CD1c-positive myeloid dendritic cell (primary cell): ENCODE measurements at regions not wholly inside any gene's neighbourhood (a gene's known extent, or its start where the extent isn't known, plus 50 kb on each side); places are given as distances from the start of the nearest gene placed in this dataset.
"Not testable (repeated sequence)": the region's sequence is repeated elsewhere in the genome, so short reads cannot be mapped to it uniquely, and the experiment has no call there.

Source experiments
- DNase-seq: peaks from one replicate; pipeline ENCODE4 v3.0.0-alpha.2; 2016; ENCODE audit errors: extremely low spot score

DNA sequence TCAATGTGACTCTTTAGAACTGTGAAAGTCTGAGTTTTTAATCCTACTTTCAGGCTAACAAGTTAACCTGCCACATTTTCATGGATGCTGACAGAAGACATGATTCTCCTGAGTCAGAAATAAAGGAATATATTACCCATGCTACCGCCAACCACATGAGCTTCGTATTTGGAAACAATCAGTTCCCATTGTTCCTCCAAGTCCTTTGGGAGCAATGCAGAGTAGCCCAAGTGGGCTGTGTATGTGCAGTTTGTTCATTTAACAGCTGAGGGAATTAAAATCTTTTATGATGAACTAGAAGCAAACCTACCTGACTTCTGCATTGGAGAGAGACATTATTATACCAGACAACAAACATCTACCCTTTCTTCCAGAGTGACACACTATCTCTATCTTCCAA lies 169.3 kb upstream of the BET1 start:
- no peak for DNase-seq

GRCh38 chr7:94174375-94174774 lies 170.2 kb upstream of the BET1 start:
- no peak for DNase-seq

- no peak for DNase-seq
Measured at GRCh38 chr7:94174956-94175355, 170.8 kb upstream of the BET1 start.

- DNase-seq, result no peak
Measured at GRCh38 chr7:94176694-94177200, 172.6 kb upstream of the BET1 start.

GRCh38 chr7:94177441-94177840 lies 173.3 kb upstream of the BET1 start:
- peak; percentile 3 for DNase-seq

DNA sequence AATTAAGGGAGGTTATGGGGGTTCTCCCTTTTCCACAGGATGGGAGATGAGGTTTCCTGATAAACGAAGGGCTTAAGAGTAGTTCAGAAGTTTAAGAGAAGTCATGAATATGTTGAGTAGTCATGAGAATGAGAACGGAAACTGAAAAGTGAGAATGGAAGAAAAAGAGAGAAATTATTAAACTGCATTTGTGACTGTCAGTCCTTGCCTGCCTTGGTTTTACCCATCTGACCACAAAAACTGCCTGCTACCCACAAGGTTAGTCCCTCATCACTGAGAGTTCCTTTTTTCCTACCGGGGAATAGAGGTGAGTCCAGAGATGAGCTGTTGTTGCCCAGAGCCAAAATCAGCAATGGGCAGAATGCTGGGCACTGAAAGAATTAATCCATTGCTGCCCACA lies 174.1 kb upstream of the BET1 start:
- DNase-seq, result no peak

DNA sequence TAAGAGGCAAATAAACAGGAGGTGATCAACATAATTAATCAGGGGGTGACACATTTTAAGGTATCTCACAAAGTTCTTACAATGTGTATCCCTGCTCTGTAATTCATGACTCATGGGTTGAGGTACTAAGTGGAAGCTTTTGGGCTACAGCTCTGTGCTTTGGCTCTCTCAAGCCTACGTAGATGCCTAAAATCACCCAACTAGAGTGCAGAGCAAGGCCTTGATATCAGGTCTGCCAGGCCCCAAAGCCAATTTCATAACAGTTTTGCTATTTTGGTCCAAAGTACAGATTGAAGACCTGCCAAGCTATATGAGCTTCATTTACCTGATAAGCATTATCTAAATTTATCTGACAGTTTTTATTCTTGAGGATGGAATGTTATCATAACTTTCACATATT lies 175.3 kb upstream of the BET1 start:
- no peak for DNase-seq

GRCh38 chr7:94182066-94182465 lies 177.9 kb upstream of the BET1 start:
- DNase-seq, result no peak

GRCh38 chr7:94182721-94183120 lies 178.6 kb upstream of the BET1 start:
- DNase-seq, result no peak

- no peak for DNase-seq
Measured at GRCh38 chr7:94183289-94183749, 179.2 kb upstream of the BET1 start.

DNA sequence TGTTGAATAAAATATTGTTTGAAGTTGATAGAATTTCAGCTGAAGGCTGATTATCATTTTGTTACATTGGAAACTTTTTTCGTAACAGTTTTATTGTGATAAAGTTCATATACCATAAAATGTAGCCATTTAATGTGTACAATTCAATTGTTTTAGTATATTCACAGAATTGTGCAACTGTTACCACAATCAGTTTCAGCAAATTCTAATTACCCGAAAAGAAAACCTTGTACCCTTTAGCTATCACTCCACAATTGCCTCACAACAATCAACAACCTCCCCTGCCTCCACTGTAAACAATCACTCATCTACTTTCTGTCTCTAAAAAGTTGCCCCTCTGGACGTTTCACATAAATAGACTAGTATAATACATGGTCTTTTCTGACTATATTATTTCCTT lies 179.7 kb upstream of the BET1 start:
- no peak for DNase-seq

DNA sequence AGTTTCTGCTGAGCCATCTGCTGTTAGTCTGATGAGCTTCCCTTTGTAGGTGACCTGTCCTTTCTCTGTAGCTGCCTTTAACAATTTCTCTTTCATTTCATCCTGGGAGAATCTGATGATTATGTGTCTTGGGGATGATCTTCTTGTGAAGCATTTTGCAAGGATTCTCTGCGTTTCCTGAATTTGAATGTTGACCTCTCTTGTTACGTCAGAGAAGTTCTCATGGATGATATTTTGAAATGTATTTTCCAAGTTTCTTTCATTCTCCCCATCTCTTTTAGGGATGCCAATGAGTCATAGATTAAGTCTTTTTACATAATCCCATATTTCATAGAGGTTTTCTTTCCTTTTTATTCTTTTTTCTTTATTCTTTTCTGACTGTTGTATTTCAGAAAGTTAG lies 184.2 kb upstream of the BET1 start:
- no peak for DNase-seq

- DNase-seq, result no peak
Measured at GRCh38 chr7:94190599-94191061, 186.5 kb upstream of the BET1 start.

DNA sequence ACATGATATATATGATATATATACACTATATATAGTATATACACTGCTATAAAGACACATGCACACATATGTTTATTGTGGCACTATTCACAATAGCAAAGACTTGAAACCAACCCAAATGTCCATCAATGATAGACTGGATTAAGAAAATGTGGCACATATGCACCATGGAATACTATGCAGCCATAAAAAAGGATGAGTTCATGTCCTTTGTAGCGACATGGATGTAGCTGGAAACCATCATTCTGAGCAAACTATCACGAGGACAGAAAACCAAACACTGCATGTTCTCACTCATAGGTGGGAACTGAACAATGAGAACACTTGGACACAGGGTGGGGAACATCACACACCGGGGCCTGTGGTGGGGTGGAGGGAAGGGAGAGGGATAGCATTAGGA lies 190.3 kb upstream of the BET1 start:
- not testable (repeated sequence) for DNase-seq

DNA sequence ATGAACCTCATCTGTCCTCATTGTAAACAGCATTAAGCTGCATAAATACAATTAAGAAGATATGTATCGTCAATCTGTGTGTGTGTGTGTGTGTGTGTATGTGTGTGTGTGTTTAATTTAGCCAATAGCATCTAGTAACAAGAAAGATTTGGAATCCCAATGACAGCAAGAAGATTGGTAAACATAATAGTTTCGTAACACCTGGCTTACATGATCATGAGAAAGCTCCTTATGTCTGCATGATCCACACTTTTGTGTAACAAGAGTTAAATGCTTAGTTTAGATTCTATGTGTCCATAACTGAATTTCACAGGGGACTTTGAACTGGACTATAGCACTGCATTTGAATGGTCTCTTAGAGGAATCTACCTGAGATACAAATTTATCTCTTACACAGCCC lies 191.0 kb upstream of the BET1 start:
- no peak for DNase-seq

GRCh38 chr7:94195813-94196212 lies 191.7 kb upstream of the BET1 start:
- no peak for DNase-seq

- DNase-seq, result no peak
Measured at GRCh38 chr7:94205529-94205928, 189.2 kb upstream of the COL1A2 start.

- no peak for DNase-seq
Measured at GRCh38 chr7:94206295-94206694, 188.4 kb upstream of the COL1A2 start.

DNA sequence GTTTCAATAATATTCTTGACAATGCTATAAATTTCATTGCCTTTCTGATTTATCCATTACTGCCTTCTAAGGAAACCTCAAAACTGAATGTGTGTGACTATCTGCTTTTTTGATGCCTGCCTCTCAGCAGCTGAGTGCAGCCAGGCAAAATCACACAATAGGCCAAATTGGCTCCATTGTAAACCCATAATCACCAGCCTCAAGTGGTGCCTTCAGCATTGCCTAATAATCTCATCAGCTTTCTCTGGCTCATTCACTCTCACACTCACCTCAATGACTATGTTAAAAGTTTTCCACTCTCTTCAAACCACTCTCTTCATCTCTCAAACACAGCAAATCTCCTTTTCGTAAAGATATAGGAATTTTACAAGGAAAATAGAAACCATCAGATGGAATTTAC lies 182.5 kb upstream of the COL1A2 start:
- no peak for DNase-seq

GRCh38 chr7:94216944-94217461 lies 177.7 kb upstream of the COL1A2 start:
- no peak for DNase-seq

DNA sequence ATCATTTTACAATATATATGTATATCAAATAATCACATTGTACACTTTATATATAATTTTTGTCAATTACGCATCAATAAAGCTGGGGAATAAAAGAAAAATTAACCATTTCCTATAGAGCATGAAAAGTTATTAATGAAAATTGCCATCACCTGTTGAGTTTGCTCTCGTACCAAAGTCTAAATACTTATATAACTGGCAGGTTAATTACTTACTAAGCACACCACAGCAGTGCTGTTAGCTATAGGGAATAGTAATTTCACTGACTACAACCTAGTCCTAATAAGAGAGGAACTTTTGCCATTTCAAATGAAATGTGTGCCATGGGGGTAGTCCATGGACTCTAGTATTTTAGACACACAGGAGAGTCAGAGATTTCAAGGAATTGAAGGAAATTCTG lies 176.9 kb upstream of the COL1A2 start:
- DNase-seq, result no peak

DNA sequence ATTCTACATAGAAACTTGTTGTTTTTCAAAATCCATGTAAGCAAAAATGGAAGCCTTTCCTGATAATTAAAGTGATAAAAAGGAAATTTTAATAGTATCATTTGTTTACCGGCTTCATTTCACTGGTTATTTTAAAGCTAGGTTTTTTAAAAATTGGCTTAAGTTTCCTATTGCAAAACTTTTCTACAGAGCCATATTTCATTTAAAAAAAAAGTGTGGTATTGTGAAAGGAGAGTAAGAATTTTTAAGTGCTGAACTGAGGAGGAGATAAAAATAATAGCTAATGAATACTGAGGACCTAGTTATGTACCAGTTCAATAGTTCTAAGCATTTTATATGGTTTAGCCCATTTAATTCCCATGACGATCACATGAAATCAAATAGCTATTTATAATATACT lies 172.2 kb upstream of the COL1A2 start:
- DNase-seq, result no peak

GRCh38 chr7:94223375-94224084 lies 171.2 kb upstream of the COL1A2 start:
- no peak for DNase-seq

- DNase-seq, result no peak
Measured at GRCh38 chr7:94228223-94228622, 166.5 kb upstream of the COL1A2 start.
